ENCODE measurements at regions not wholly inside any gene's neighbourhood (a gene's known extent, or its start where the extent isn't known, plus 50 kb on each side); places are given as distances from the start of the nearest gene placed in this dataset.

- TF ChIP-seq, protein P1, sequence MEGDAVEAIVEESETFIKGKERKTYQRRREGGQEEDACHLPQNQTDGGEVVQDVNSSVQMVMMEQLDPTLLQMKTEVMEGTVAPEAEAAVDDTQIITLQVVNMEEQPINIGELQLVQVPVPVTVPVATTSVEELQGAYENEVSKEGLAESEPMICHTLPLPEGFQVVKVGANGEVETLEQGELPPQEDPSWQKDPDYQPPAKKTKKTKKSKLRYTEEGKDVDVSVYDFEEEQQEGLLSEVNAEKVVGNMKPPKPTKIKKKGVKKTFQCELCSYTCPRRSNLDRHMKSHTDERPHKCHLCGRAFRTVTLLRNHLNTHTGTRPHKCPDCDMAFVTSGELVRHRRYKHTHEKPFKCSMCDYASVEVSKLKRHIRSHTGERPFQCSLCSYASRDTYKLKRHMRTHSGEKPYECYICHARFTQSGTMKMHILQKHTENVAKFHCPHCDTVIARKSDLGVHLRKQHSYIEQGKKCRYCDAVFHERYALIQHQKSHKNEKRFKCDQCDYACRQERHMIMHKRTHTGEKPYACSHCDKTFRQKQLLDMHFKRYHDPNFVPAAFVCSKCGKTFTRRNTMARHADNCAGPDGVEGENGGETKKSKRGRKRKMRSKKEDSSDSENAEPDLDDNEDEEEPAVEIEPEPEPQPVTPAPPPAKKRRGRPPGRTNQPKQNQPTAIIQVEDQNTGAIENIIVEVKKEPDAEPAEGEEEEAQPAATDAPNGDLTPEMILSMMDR (IDR thresholded peaks at IDR 0.05; ENCODE audit: insufficient read depth, low read depth, low read length): no peak
- TF ChIP-seq EZH2 (IDR thresholded peaks at IDR 0.05; ENCODE audit: insufficient read depth, low read length): no peak
These were observed 230.4 kb upstream of the PDE10A start for GRCh38 chr6:165893431-165893830.
